ENCODE measurements at regions not wholly inside any gene's neighbourhood (a gene's known extent, or its start where the extent isn't known, plus 50 kb on each side); places are given as distances from the start of the nearest gene placed in this dataset.
A peak's percentile ranks its signal among the peaks of the same experiment; 100 is the strongest.

- Histone ChIP-seq H3K4me1 (ENCODE audit: control insufficient read depth, extremely low read depth, insufficient read depth, low read length) (peaks cover 14% of the 10 kb centered on the region), H3K4me3 (ENCODE audit: control insufficient read depth in 2 of 3, extremely low read depth in 1 of 3, insufficient read depth in 2 of 3, low read depth in 1 of 3, low read length in 3 of 3) (no peak overlapping the region), H3K9me3 (ENCODE audit: control insufficient read depth, low read depth, low read length) (no peaks in the 10 kb centered on the region), H3K9ac (ENCODE audit: control insufficient read depth, extremely low read depth, insufficient read depth, low read length) (no peak overlapping the region), H3K9me1 (ENCODE audit: control insufficient read depth, extremely low read depth, insufficient read depth, low read length) (no peaks in the 10 kb centered on the region), H2AFZ (ENCODE audit: control insufficient read depth, low read length) (no peak overlapping the region), H3K36me3 (ENCODE audit: control insufficient read depth in 2 of 2, extremely low read depth in 1 of 2, insufficient read depth in 2 of 2, low read length in 2 of 2) (no peaks in the 10 kb centered on the region), H3K4me2 (ENCODE audit: control insufficient read depth, extremely low read depth, insufficient read depth, low read depth, low read length) (no peak overlapping the region), H3K27ac (ENCODE audit: control insufficient read depth, insufficient read depth, low read length) (no peak overlapping the region), H4K20me1 (ENCODE audit: control insufficient read depth, extremely low read depth, insufficient read depth, low read length) (no peaks in the 10 kb centered on the region), H3K79me2 (ENCODE audit: control insufficient read depth, insufficient read depth, low read length) (no peaks in the 10 kb centered on the region), H3K27me3 (ENCODE audit: control insufficient read depth, extremely low read depth, insufficient read depth, low read length) (no peaks in the 10 kb centered on the region)
- no peak for DNase-seq (ENCODE audit: low read depth, low spot score)
- no peak for TF ChIP-seq EZH2 (IDR thresholded peaks at IDR 0.05; ENCODE audit: low read length)
- TF ChIP-seq, protein P1, sequence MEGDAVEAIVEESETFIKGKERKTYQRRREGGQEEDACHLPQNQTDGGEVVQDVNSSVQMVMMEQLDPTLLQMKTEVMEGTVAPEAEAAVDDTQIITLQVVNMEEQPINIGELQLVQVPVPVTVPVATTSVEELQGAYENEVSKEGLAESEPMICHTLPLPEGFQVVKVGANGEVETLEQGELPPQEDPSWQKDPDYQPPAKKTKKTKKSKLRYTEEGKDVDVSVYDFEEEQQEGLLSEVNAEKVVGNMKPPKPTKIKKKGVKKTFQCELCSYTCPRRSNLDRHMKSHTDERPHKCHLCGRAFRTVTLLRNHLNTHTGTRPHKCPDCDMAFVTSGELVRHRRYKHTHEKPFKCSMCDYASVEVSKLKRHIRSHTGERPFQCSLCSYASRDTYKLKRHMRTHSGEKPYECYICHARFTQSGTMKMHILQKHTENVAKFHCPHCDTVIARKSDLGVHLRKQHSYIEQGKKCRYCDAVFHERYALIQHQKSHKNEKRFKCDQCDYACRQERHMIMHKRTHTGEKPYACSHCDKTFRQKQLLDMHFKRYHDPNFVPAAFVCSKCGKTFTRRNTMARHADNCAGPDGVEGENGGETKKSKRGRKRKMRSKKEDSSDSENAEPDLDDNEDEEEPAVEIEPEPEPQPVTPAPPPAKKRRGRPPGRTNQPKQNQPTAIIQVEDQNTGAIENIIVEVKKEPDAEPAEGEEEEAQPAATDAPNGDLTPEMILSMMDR (optimal IDR thresholded peaks at IDR 0.05 in 1 of 3, IDR thresholded peaks at IDR 0.05 in 1 of 3, conservative IDR thresholded peaks at IDR 0.05 in 1 of 3; ENCODE audit: extremely low read depth in 1 of 3, insufficient read depth in 2 of 3, low read length in 3 of 3): no peak
- no peak for FAIRE-seq
- dilution Hi-C loops (cut with MboI; ENCODE audit: extremely low pct_ligation_motif_present, low sequenced_read_pairs): no loop called here
These were observed 74.5 kb downstream of the PTHLH start for GRCh38 chr12:27898022-27898421.

GRCh38 chr12:27896419-27896990 is 76.0 kb downstream of the PTHLH start:
- no peaks in the 10 kb centered on the region for H3K36me3 ChIP-seq (ENCODE audit: control insufficient read depth in 2 of 2, extremely low read depth in 1 of 2, insufficient read depth in 2 of 2, low read length in 2 of 2)
- no peak for TF ChIP-seq EZH2 (IDR thresholded peaks at IDR 0.05; ENCODE audit: low read length)
- TF ChIP-seq, protein P1 (optimal IDR thresholded peaks at IDR 0.05 in 1 of 3, IDR thresholded peaks at IDR 0.05 in 1 of 3, conservative IDR thresholded peaks at IDR 0.05 in 1 of 3; ENCODE audit: extremely low read depth in 1 of 3, insufficient read depth in 2 of 3, low read length in 3 of 3): no peak
- H3K9me1 ChIP-seq (ENCODE audit: control insufficient read depth, extremely low read depth, insufficient read depth, low read length): no peaks in the 10 kb centered on the region
- FAIRE-seq (peak; percentile 26), DNase-seq (ENCODE audit: low read depth, low spot score) (no peak)
- H4K20me1 ChIP-seq (ENCODE audit: control insufficient read depth, extremely low read depth, insufficient read depth, low read length): no peaks in the 10 kb centered on the region
- no peaks in the 10 kb centered on the region for H3K79me2 ChIP-seq (ENCODE audit: control insufficient read depth, insufficient read depth, low read length)
- H3K4me2 ChIP-seq (ENCODE audit: control insufficient read depth, extremely low read depth, insufficient read depth, low read depth, low read length): no peak overlapping the region
- dilution Hi-C loops (cut with MboI; ENCODE audit: extremely low pct_ligation_motif_present, low sequenced_read_pairs): no loop called here
- H3K27ac ChIP-seq (ENCODE audit: control insufficient read depth, insufficient read depth, low read length): no peak overlapping the region
- no peak overlapping the region for H3K9ac ChIP-seq (ENCODE audit: control insufficient read depth, extremely low read depth, insufficient read depth, low read length)
- H2AFZ ChIP-seq (ENCODE audit: control insufficient read depth, low read length): no peak overlapping the region
- H3K27me3 ChIP-seq (ENCODE audit: control insufficient read depth, extremely low read depth, insufficient read depth, low read length): no peaks in the 10 kb centered on the region
- no peak overlapping the region for H3K4me3 ChIP-seq (ENCODE audit: control insufficient read depth in 2 of 3, extremely low read depth in 1 of 3, insufficient read depth in 2 of 3, low read depth in 1 of 3, low read length in 3 of 3)
- H3K9me3 ChIP-seq (ENCODE audit: control insufficient read depth, low read depth, low read length): no peaks in the 10 kb centered on the region
- peaks cover 14% of the 10 kb centered on the region for H3K4me1 ChIP-seq (ENCODE audit: control insufficient read depth, extremely low read depth, insufficient read depth, low read length)
